Astrocyte of the spinal cord (primary cell): ENCODE measurements at regions not wholly inside any gene's neighbourhood (a gene's known extent, or its start where the extent isn't known, plus 50 kb on each side); places are given as distances from the start of the nearest gene placed in this dataset.

Experiments used
- DNase-seq: peaks from one replicate; pipeline ENCODE4 v3.0.0; 2011; ENCODE audit warnings: low read depth, low spot score
- H3K4me3 ChIP-seq: 2 replicates; pipeline ENCODE4 v1.5.1; 2011; ENCODE audit warnings: low read depth, mild to moderate bottlenecking, low read length, moderate library complexity
- in situ Hi-C: cut with HindIII; loops from 2 replicates; pipeline ENCODE4 v1.10.0; 2017; ENCODE audit warnings: low sequenced_read_pairs
- TF ChIP-seq, protein P1 (sequence below): IDR thresholded peaks from 2 replicates; pipeline ENCODE4 v1.5.1; 2012; ENCODE audit warnings: low read depth, mild to moderate bottlenecking, low read length, inconsistent platforms

DNA sequence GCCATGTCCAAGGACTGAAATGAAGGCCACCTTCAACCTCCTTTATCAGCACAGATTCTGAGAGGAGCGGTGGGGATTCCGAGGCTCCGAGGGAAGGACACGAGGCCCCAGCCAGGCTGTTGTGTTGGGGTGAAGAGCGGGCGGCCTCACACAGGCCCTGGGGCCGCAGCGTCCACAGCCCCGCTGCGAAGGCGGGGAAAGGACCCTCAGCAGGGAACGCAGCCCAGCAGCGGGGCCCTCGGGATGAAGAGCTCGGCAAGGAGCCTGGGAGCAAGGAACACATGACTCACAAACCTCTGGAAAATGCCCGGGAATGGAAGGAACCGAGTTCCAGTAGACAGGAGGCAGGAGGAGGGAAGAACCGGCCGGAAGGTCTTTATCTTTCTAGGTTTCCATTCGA lies 227.2 kb downstream of the BRD1 start:
- H3K4me3 ChIP-seq = no peak overlapping the region
- TF ChIP-seq, protein P1, sequence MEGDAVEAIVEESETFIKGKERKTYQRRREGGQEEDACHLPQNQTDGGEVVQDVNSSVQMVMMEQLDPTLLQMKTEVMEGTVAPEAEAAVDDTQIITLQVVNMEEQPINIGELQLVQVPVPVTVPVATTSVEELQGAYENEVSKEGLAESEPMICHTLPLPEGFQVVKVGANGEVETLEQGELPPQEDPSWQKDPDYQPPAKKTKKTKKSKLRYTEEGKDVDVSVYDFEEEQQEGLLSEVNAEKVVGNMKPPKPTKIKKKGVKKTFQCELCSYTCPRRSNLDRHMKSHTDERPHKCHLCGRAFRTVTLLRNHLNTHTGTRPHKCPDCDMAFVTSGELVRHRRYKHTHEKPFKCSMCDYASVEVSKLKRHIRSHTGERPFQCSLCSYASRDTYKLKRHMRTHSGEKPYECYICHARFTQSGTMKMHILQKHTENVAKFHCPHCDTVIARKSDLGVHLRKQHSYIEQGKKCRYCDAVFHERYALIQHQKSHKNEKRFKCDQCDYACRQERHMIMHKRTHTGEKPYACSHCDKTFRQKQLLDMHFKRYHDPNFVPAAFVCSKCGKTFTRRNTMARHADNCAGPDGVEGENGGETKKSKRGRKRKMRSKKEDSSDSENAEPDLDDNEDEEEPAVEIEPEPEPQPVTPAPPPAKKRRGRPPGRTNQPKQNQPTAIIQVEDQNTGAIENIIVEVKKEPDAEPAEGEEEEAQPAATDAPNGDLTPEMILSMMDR = no peak
- DNase-seq = no peak
- in situ Hi-C loops = no loop called here

DNA sequence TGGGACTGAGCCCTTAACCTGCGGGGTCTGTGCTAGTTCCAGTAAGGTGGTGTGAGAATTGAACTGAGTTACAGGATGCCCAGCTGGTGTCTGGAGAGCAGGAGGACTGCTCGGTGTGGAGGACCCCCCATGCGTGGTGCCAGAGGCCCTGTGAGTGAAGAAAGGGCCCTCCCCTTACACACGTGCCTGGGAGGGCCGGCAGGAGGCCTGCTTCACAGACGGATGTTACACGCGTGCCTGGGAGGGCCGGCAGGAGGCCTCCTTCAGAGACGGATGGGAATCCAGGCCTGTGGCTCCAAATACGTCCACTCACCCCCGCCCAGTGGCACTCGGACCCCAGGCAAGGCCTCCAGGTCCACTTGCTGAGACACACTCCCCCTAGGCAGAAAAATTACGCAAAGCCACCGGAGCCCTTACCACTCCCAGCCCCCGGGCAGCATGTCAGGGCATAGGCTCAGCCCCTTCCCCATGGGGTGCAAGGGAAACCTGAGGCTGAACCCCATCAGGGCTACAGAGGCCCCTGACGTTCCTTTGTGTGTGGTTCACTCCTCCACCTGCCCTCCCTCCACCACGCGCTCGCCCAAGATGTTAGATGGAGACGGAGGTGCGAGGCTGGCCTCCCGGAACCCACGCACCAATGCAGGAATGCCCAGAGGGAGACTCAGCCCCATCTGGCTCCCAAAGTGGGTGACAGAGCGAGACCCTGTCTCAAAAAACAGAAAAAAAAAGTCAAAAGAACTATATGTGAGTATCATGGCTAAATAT lies 227.8 kb downstream of the BRD1 start:
- H3K4me3 ChIP-seq = no peak overlapping the region
- TF ChIP-seq, protein P1 = no peak
- DNase-seq = no peak
- in situ Hi-C loops = no loop called here

DNA sequence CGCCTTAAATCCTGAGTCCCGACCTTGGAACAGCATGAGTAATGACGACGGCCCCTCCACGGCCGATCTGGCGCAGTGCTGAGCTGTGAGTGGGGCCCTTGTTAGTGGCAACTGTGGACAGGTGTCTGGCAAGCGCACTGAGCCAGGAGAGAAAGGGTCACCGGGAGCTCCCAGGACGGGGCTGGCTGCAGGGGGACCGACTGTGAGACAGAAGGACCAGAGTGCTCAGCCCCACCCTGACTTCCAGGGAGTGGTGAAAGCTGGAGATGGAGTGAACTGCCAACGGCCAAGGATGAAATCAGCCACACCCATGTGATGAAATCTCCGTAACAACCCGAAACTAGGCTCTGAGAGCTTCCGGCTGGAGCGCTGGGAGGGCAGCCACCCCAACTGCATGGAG lies 228.6 kb downstream of the BRD1 start:
- in situ Hi-C loops = no loop called here
- TF ChIP-seq, protein P1 = no peak
- no peak for DNase-seq
- no peak overlapping the region for H3K4me3 ChIP-seq

DNA sequence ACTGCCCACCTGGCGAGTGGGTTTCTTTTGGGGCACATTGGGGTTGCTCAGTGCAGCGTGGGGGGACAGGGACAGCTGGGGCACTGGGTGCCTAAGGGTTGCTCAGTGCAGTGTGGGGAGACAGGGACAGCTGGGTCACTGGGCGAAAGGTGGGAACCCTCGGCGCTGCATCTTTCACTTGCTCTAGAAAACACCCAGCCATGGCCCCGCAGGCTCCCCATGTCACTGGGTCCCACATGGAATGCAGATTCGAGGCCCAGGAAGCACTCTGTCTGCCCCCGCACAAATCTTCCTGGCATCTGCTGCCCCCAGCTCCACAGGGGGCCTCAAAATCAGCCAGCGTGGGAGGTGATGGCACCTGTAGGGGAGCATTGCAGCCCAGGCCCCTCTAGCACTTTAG lies 229.3 kb downstream of the BRD1 start:
- TF ChIP-seq, protein P1 = no peak
- no peak overlapping the region for H3K4me3 ChIP-seq
- in situ Hi-C loops = no loop called here
- DNase-seq = no peak

DNA sequence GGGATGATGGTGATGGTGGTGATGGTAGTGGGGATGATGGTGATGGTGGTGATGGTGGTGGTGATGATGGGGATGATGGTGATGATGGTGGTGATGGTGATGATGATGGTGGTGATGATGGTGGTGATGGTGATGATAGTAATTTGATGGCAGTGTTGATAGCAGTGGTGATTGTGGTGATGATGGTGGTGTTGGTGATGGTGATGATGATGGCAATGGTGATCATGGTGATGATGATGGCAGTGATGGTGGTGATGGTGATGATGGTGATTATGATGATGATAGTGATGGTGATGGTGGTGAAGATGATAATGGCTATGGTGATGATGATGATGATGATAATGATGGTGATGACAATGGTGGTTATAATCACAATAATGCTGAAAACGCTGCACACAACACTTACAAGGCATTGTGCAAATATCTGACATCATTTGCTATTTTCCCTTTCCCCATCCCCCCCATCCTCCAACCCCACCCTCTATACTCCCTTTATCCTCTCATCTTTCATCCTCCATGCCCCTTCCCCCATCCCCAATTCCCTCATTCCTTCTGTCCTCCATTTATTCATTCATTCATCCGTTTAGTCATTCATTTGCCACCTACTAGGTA lies 230.1 kb downstream of the BRD1 start:
- no peak overlapping the region for H3K4me3 ChIP-seq
- DNase-seq = no peak
- in situ Hi-C loops = no loop called here
- TF ChIP-seq, protein P1 = no peak

DNA sequence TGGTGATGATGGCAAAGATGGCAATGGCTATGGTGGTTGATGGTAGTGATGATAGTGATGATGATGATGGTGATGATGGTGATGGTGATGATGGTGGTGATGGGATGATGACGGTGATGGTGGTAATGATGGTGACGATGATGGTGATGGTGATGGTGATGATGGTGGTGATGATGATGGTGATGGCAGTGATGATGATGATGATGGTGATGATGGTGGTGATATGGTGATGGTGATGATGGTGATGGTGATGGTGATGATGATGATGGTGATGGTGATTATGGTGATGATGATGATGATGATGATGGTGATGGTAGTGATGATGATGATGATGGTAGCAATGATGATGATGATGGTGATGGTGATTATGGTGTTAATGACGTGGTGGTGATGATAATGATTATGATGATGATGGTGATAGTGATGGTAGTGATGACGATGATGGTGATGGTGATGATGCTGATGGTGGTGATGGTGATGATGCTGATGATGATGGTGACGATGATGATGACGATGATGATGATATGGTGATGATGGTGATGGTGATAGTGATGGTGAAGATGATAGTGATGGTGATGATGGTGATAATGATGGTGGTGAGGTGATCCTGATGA lies 232.1 kb downstream of the BRD1 start:
- in situ Hi-C loops = no loop called here
- DNase-seq = no peak
- TF ChIP-seq, protein P1 = no peak
- no peak overlapping the region for H3K4me3 ChIP-seq
